ENCODE measurements at regions not wholly inside any gene's neighbourhood (a gene's known extent, or its start where the extent isn't known, plus 50 kb on each side); places are given as distances from the start of the nearest gene placed in this dataset.

DNA sequence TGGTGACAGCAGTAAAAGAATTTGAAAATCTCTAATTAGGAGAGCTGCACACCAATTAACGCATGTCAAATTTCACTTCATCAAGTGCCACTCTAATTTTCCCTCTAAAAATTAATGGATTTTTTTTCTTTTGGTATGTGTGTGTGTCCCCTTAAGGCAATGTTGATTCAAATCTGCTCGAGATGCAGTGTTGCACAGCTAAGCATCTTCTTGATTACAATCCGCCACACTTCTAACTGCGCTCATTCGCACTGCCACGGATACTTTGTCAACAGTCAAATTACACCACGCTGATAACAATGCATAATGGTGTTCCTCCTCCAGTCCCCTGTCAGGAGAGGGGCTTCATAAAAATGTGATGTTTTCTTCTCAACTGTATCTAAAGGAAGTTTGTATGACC is 261.4 kb downstream of the MEIS1 start:
- Histone ChIP-seq H3K27me3 (ENCODE audit: control insufficient read depth, insufficient read depth, low read length) (no peaks in the 10 kb centered on the region), H2BK120ac (ENCODE audit: low read depth, low read length) (peak overlapping the region; percentile 20; the same call in 1 of the 2 replicates), H3K14ac (replicated peaks; ENCODE audit: low read depth, low read length) (no peak overlapping the region), H4K20me1 (ENCODE audit: insufficient read depth, low read length) (no peaks in the 10 kb centered on the region), H3K23ac (ENCODE audit: low read depth, low read length) (no peak overlapping the region), H2BK5ac (ENCODE audit: low read depth, low read length, poor library complexity, severe bottlenecking) (no peak overlapping the region), H4K5ac (ENCODE audit: low read depth, low read length) (no peak overlapping the region), H3K18ac (ENCODE audit: low read depth, low read length) (no peak overlapping the region), H3K27ac (ENCODE audit: insufficient read depth, low read length) (no peak overlapping the region), H3K9ac (ENCODE audit: low read depth, low read length) (no peak overlapping the region), H2BK20ac (ENCODE audit: low read depth, low read length) (no peak overlapping the region), H3K36me3 (ENCODE audit: control insufficient read depth, insufficient read depth, low read length) (no peaks in the 10 kb centered on the region), H4K91ac (ENCODE audit: insufficient read depth, low read depth, low read length) (no peak overlapping the region), H2AK9ac (replicated peaks; ENCODE audit: low read depth, low read length, poor library complexity) (no peak overlapping the region), H3K56ac (ENCODE audit: extremely low read depth, insufficient read depth, low read length) (no peak overlapping the region), H3K4ac (ENCODE audit: low read depth, low read length) (no peak overlapping the region), H2AK5ac (ENCODE audit: low read depth, low read length) (peak overlapping the region; percentile 67; the same call in 1 of the 2 replicates), H3K4me3 (ENCODE audit: insufficient read depth, low read depth, low read length) (no peak overlapping the region), H4K8ac (ENCODE audit: low read depth in 2 of 2, low read length in 2 of 2) (no peak overlapping the region), H3K4me2 (ENCODE audit: low read depth, low read length) (no peak overlapping the region), H2BK15ac (ENCODE audit: low read depth, low read length) (no peak overlapping the region), H3K9me3 (ENCODE audit: control insufficient read depth, insufficient read depth, low read length) (no peaks in the 10 kb centered on the region), H3K9me1 (ENCODE audit: insufficient read depth, low read length) (no peaks in the 10 kb centered on the region), H3K4me1 (ENCODE audit: control insufficient read depth, insufficient read depth, low read length) (peaks cover 2% of the 10 kb centered on the region; the same call in 1 of the 2 replicates), H2AFZ (replicated peaks; ENCODE audit: low read length, poor library complexity) (no peak overlapping the region), H3K79me1 (ENCODE audit: low read depth in 1 of 2, low read length in 2 of 2) (no peaks in the 10 kb centered on the region)
- intact Hi-C loops (cut with micrococcal nuclease) = no loop called here
- DNase-seq (no peak), ATAC-seq (ENCODE audit: low read depth) (no peak)
- in situ Hi-C loops (cut with MboI; ENCODE audit: low sequenced_read_pairs) = no loop called here
- ChIA-PET POLR2A (ENCODE audit: unreplicated experiment) (no interaction called here), CTCF (interaction anchor here (0.6 kb wide), 1 partner anchor 34 kb away, joined by 3 read pairs; no protein-coding TSS in a partner anchor)
- dilution Hi-C loops (cut with HindIII; ENCODE audit: low sequenced_read_pairs, unreplicated experiment) = no loop called here
- WGBS, 2 experiments (ENCODE audit: extremely low coverage in 2 of 2, insufficient read length in 1 of 2) = no CpG with 5 or more reads among the region's 7 CpGs
- TF ChIP-seq SMC3 (IDR thresholded peaks at IDR 0.05; ENCODE audit: low read depth, low read length) = no peak
- BruUV-seq (replicated peaks) = no TSS peak

Data from IMR-90 (cell line).